DND-41 (cell line): ENCODE measurements at regions not wholly inside any gene's neighbourhood (a gene's known extent, or its start where the extent isn't known, plus 50 kb on each side); places are given as distances from the start of the nearest gene placed in this dataset.

Experiments used
- ATAC-seq: fragments of 200-7000 bp; cut with Tn5 transposase; 3 replicates; pipeline ENCODE4 v1.9.1; 2021; ENCODE audit warnings: low read depth; ENCODE audit not compliant: insufficient read depth
- DNase-seq: peaks from one replicate; pipeline ENCODE4 v3.0.0-alpha.2; 2020
- H2AFZ ChIP-seq: 2 replicates; pipeline ENCODE4 v1.6.0; 2012; ENCODE audit warnings: low read depth, low read length
- H3K27ac ChIP-seq: 2 replicates; pipeline ENCODE4 v1.5.1; 2012; ENCODE audit warnings: low read length, inconsistent platforms
- H3K27me3 ChIP-seq: fragments of 200-600 bp; sonication (generic); 2 replicates; pipeline ENCODE4 v1.6.0; 2012; ENCODE audit warnings: low read length, mild to moderate bottlenecking, inconsistent platforms; ENCODE audit not compliant: insufficient read depth, poor library complexity
- H3K36me3 ChIP-seq: 2 replicates; pipeline ENCODE4 v1.5.1; 2012; ENCODE audit warnings: low read length, inconsistent platforms; ENCODE audit not compliant: insufficient read depth
- H3K4me1 ChIP-seq: 2 replicates; pipeline ENCODE4 v1.5.1; 2012; ENCODE audit warnings: mild to moderate bottlenecking, low read length; ENCODE audit not compliant: insufficient read depth
- H3K4me2 ChIP-seq: 2 replicates; pipeline ENCODE4 v1.6.0; 2012; ENCODE audit warnings: mild to moderate bottlenecking, moderate library complexity, low read length, inconsistent platforms; ENCODE audit not compliant: insufficient read depth
- H3K4me3 ChIP-seq, 2 experiments: fragments of 200-600 bp in 1 of 2; shearing (Covaris generic) in 1 of 2; 2 replicates each; pipeline ENCODE4 v1.5.1; 2012 to 2016; ENCODE audit warnings: inconsistent platforms in 2 of 2, low read length in 2 of 2, mild to moderate bottlenecking in 2 of 2, low read depth in 1 of 2, moderate library complexity in 1 of 2
- H3K79me2 ChIP-seq: 2 replicates; pipeline ENCODE4 v1.6.0; 2012; ENCODE audit warnings: low read length, inconsistent platforms; ENCODE audit not compliant: insufficient read depth
- H3K9ac ChIP-seq: 2 replicates; pipeline ENCODE4 v1.6.0; 2012; ENCODE audit warnings: low read depth, mild to moderate bottlenecking, inconsistent platforms, low read length, moderate library complexity
- H3K9me3 ChIP-seq: 2 replicates; pipeline ENCODE4 v1.5.1; 2012; ENCODE audit warnings: low read length, moderate library complexity, mild to moderate bottlenecking, inconsistent platforms; ENCODE audit not compliant: insufficient read depth, severe bottlenecking
- H4K20me1 ChIP-seq: 2 replicates; pipeline ENCODE4 v1.6.0; 2012; ENCODE audit warnings: low read length; ENCODE audit not compliant: insufficient read depth
- EZH2 ChIP-seq: IDR thresholded peaks from 3 replicates; pipeline ENCODE4 v1.6.1; 2012; ENCODE audit warnings: borderline replicate concordance, low read depth, mild to moderate bottlenecking, moderate library complexity, low read length, inconsistent platforms; ENCODE audit not compliant: severe bottlenecking
- TF ChIP-seq, protein P1 (sequence below): IDR thresholded peaks from 2 replicates; pipeline ENCODE4 v1.5.1; 2012; ENCODE audit warnings: borderline replicate concordance, low read length, moderate library complexity, mild to moderate bottlenecking; ENCODE audit not compliant: poor library complexity, severe bottlenecking; ENCODE audit errors: extremely low read depth

DNA sequence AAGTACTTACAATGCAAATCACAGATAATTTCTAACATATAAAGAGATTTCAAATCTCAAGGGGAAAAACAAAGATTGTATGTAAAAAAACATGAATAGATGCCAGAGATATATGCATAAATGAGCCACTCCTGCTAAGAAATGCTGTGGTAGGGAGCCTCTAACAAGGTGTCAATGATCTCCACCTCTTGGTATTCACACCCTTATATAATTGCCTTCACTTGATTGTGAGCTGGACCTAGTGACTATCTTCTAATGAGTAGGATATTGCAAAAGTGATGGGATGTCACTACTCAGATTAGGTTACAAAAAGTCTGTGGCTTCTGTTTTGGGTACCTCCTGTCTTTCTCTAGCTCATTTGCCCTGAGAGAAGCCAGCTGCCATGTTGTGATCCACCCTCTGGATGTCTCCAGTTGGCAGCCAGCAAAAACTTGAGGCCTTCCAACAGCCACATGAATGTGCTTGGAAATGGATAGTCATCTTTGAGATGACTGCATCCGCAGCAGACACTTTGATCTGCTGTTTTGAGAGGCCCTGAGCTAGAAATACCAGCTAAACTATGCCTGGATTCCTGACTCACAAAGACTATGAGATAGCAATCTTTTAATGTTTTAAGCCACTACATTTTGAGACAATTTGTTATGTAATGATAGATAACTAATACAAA, 196.1 kb upstream of the FGGY start:
- ATAC-seq (no peak), DNase-seq (no peak)
- no peaks in the 10 kb centered on the region for H3K9me3 ChIP-seq
- H3K4me3 ChIP-seq, result no peak overlapping the region
- H3K79me2 ChIP-seq, result no peaks in the 10 kb centered on the region
- no peaks in the 10 kb centered on the region for H3K36me3 ChIP-seq
- H2AFZ ChIP-seq, result no peak overlapping the region
- H3K27ac ChIP-seq, result no peak overlapping the region
- H3K9ac ChIP-seq, result no peak overlapping the region
- H4K20me1 ChIP-seq, result no peaks in the 10 kb centered on the region
- no peaks in the 10 kb centered on the region for H3K27me3 ChIP-seq
- no peak overlapping the region for H3K4me2 ChIP-seq
- H3K4me1 ChIP-seq, result no peaks in the 10 kb centered on the region
- TF ChIP-seq EZH2, result no peak
- TF ChIP-seq, protein P1, sequence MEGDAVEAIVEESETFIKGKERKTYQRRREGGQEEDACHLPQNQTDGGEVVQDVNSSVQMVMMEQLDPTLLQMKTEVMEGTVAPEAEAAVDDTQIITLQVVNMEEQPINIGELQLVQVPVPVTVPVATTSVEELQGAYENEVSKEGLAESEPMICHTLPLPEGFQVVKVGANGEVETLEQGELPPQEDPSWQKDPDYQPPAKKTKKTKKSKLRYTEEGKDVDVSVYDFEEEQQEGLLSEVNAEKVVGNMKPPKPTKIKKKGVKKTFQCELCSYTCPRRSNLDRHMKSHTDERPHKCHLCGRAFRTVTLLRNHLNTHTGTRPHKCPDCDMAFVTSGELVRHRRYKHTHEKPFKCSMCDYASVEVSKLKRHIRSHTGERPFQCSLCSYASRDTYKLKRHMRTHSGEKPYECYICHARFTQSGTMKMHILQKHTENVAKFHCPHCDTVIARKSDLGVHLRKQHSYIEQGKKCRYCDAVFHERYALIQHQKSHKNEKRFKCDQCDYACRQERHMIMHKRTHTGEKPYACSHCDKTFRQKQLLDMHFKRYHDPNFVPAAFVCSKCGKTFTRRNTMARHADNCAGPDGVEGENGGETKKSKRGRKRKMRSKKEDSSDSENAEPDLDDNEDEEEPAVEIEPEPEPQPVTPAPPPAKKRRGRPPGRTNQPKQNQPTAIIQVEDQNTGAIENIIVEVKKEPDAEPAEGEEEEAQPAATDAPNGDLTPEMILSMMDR, result no peak

DNA sequence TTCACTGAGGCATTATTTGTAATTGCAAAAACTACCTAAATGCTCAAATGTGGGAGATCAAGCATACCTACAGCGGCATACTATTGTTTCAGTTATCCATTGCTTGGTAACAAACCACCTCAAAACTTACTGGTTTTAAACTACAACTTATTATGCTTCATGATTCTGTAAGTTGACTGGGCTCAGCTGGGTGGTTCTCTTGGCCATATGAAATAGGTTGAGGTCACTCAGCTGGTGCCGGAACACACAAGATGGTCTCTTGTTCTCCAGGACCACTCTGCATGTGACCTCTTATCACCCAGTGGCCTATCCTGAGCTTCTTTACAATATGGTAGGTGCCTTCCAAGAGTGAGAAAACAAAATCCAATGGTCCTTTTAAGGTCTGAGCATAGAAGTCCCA, 195.4 kb upstream of the FGGY start:
- H2AFZ ChIP-seq, result no peak overlapping the region
- no peaks in the 10 kb centered on the region for H4K20me1 ChIP-seq
- no peaks in the 10 kb centered on the region for H3K79me2 ChIP-seq
- ATAC-seq, result no peak
- no peaks in the 10 kb centered on the region for H3K27me3 ChIP-seq
- no peak for TF ChIP-seq EZH2
- TF ChIP-seq, protein P1, result no peak
- no peaks in the 10 kb centered on the region for H3K9me3 ChIP-seq
- H3K4me1 ChIP-seq, result no peaks in the 10 kb centered on the region
- no peak overlapping the region for H3K9ac ChIP-seq
- DNase-seq, result no peak
- no peaks in the 10 kb centered on the region for H3K36me3 ChIP-seq
- no peak overlapping the region for H3K27ac ChIP-seq
- no peak overlapping the region for H3K4me3 ChIP-seq
- H3K4me2 ChIP-seq, result no peak overlapping the region

DNA sequence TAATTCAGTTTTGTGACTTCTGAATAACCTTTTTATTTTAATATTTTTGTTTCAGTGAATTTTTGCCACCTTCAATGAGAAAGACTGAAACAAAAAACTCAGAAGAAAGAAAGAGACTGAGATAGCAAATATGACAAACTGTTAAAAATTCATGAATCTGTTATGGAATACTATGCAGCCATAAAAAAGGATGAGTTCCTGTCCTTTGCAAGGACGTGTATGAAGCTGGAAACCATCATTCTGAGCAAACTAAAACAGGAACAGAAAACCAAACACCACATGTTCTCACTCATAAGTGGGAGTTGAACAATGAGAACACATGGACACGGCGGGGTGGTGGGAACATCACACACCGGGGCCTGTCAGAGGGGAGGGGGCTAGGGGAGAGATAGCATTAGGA, 193.4 kb upstream of the FGGY start:
- DNase-seq (no peak), ATAC-seq (no peak)
- Histone ChIP-seq H3K79me2 (no peaks in the 10 kb centered on the region), H3K4me1 (no peaks in the 10 kb centered on the region), H2AFZ (no peak overlapping the region), H3K4me2 (no peak overlapping the region), H3K27ac (no peak overlapping the region), H3K36me3 (no peaks in the 10 kb centered on the region), H3K9ac (no peak overlapping the region), H3K4me3 (no peak overlapping the region), H4K20me1 (no peaks in the 10 kb centered on the region), H3K27me3 (no peaks in the 10 kb centered on the region), H3K9me3 (no peaks in the 10 kb centered on the region)
- TF ChIP-seq, protein P1, result no peak
- TF ChIP-seq EZH2, result no peak
